RWPE2 (cell line): ENCODE measurements at regions not wholly inside any gene's neighbourhood (a gene's known extent, or its start where the extent isn't known, plus 50 kb on each side); places are given as distances from the start of the nearest gene placed in this dataset.

Experiments
- ATAC-seq: fragments of 200-7000 bp; cut with Tn5 transposase; 3 replicates; pipeline ENCODE4 v1.9.1; 2021; ENCODE audit warnings: low read depth
- DNase-seq: peaks from one replicate; pipeline ENCODE4 v3.0.0-alpha.2; 2020; ENCODE audit warnings: low spot score
- H3K27ac ChIP-seq: fragments of 450-650 bp; 2 replicates; pipeline ENCODE4 v1.5.1; 2017; ENCODE audit warnings: mild to moderate bottlenecking; ENCODE audit not compliant: poor library complexity, severe bottlenecking
- H3K27me3 ChIP-seq: fragments of 250-450 bp; sonication (Bioruptor Pico); 2 replicates; pipeline ENCODE4 v1.5.1; 2021; ENCODE audit warnings: mild to moderate bottlenecking, moderate library complexity; ENCODE audit not compliant: insufficient read depth, poor library complexity, severe bottlenecking
- H3K36me3 ChIP-seq: fragments of 250-450 bp; sonication (Bioruptor Pico); 2 replicates; pipeline ENCODE4 v1.5.1; 2020; ENCODE audit warnings: low read depth, mild to moderate bottlenecking, moderate library complexity
- H3K4me1 ChIP-seq: fragments of 250-450 bp; sonication (Bioruptor Pico); 2 replicates; pipeline ENCODE4 v1.5.1; 2021; ENCODE audit warnings: mild to moderate bottlenecking, moderate library complexity; ENCODE audit not compliant: insufficient read depth, poor library complexity, severe bottlenecking
- H3K4me3 ChIP-seq: fragments of 250-450 bp; sonication (Bioruptor Pico); 2 replicates; pipeline ENCODE4 v1.5.1; 2021; ENCODE audit warnings: mild to moderate bottlenecking, moderate library complexity; ENCODE audit not compliant: severe bottlenecking
- H3K9me3 ChIP-seq: fragments of 250-450 bp; sonication (Bioruptor Pico); 2 replicates; pipeline ENCODE4 v1.5.1; 2021; ENCODE audit warnings: mild to moderate bottlenecking, moderate library complexity; ENCODE audit not compliant: severe bottlenecking
- TF ChIP-seq, protein P1 (sequence below): fragments of 450-650 bp; IDR thresholded peaks from one replicate; pipeline ENCODE4 v1.5.1; 2017; ENCODE audit warnings: mild to moderate bottlenecking, moderate library complexity; ENCODE audit not compliant: poor library complexity, severe bottlenecking

DNA sequence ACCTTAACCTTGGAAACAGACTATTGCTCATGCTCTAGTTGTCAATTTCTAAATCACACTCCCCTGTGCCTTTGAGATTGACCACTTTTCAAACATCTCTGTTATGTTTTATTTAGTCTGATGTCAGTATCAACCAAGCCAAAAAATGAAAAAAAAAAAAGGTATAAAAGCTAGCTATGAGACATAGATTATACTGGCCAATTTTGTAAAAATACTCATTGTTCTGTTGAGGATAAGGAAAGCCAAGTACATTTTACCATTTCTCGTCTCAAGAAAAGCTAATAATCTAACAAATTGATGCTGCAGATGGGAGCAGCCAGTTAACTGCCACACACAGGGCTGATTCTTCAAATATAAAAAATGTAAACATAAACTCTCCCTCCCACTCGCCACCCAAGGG lies 572.6 kb upstream of the KLF12 start:
- DNase-seq = no peak
- Histone ChIP-seq H3K27me3 (no peaks in the 10 kb centered on the region), H3K36me3 (no peaks in the 10 kb centered on the region), H3K4me1 (peaks cover 8% of the 10 kb centered on the region), H3K27ac (no peak overlapping the region), H3K9me3 (no peaks in the 10 kb centered on the region), H3K4me3 (no peak overlapping the region)
- no peak for ATAC-seq
- TF ChIP-seq, protein P1, sequence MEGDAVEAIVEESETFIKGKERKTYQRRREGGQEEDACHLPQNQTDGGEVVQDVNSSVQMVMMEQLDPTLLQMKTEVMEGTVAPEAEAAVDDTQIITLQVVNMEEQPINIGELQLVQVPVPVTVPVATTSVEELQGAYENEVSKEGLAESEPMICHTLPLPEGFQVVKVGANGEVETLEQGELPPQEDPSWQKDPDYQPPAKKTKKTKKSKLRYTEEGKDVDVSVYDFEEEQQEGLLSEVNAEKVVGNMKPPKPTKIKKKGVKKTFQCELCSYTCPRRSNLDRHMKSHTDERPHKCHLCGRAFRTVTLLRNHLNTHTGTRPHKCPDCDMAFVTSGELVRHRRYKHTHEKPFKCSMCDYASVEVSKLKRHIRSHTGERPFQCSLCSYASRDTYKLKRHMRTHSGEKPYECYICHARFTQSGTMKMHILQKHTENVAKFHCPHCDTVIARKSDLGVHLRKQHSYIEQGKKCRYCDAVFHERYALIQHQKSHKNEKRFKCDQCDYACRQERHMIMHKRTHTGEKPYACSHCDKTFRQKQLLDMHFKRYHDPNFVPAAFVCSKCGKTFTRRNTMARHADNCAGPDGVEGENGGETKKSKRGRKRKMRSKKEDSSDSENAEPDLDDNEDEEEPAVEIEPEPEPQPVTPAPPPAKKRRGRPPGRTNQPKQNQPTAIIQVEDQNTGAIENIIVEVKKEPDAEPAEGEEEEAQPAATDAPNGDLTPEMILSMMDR = no peak

DNA sequence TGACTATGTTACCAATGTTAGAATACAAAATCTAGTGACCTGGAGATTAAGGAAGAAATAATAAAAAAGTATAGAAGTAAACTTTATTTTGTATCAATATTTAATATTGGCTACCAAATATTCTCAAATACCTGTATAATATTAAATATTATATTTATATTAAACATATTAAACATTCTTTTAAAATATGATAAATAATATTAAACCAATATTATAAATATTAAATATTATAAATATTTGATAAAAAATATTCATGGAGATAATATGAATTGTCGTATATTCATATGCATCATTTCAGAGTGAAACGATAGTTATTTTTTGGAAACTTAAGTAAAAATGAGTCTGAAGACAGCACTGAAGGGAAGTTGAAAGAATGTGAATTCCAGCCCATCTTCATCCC lies 571.2 kb upstream of the KLF12 start:
- Histone ChIP-seq H3K4me3 (no peak overlapping the region), H3K36me3 (no peaks in the 10 kb centered on the region), H3K27ac (no peak overlapping the region), H3K4me1 (peaks cover 8% of the 10 kb centered on the region), H3K27me3 (no peaks in the 10 kb centered on the region), H3K9me3 (no peaks in the 10 kb centered on the region)
- DNase-seq = no peak
- TF ChIP-seq, protein P1 = no peak
- ATAC-seq = no peak

DNA sequence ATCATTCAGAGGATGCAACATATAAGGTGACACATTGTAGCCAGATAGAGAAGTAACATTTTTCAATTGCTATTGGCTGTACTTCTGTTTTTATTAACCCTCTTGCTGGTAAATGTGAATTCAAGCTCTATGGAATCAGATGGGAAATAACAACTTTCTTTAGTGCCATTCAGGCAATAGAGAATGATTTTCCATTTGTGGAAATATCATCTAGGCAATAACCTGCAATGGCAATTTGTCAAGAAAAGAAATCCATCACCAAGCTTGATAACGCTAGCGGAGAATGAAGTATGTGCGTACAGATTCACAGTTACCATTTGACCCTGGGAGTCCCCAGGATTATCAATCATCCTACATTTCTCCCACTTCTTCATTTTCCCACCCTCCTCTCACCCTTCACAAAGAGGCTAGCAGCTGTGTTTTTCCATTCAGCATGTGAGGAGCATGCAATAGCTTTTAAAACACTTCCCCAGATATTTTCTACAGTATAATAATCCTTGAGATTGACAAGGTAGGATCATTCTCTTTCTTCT lies 569.7 kb upstream of the KLF12 start:
- Histone ChIP-seq H3K27me3 (no peaks in the 10 kb centered on the region), H3K27ac (no peak overlapping the region), H3K36me3 (no peaks in the 10 kb centered on the region), H3K4me1 (no peaks in the 10 kb centered on the region), H3K4me3 (no peak overlapping the region), H3K9me3 (no peaks in the 10 kb centered on the region)
- no peak for DNase-seq
- ATAC-seq = no peak
- TF ChIP-seq, protein P1 = no peak

DNA sequence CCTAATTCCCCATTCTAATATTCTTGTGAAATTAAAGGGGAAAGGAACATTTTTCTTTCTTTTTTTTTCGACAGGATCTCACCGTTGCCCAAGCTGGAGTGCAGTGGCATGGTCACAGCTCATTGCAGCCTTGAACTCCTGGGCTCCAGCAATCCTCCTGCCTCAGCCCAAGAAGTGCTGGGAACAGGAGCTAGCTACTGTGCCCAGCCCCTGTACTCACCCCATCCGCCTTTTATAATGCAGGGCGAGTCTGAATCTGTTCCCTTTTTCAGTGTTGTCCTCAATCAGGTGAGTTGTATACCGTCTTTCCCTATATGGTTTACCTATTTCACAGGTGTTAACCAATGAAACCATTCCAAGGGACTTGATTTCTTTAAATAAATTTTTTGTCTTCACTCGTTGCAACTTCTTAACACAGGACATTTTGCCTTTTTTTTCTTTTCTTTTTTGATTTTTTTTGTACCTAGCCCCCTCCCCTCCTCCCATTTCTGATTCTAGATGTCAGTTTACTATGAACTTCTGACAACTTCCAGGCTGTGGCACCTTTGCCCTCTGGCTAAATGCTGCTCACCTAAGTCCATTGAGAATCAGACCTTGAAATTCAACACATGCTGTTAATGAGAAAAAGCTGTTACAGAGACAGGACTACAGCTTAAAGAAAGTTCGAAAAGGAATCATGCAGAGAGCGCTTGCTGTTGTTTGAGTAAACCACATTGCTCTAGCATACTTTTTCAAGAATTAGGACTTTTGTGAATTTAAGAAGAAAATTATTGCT lies 562.1 kb upstream of the KLF12 start:
- ATAC-seq (no peak), DNase-seq (no peak)
- H3K4me1 ChIP-seq = no peaks in the 10 kb centered on the region
- H3K36me3 ChIP-seq = no peaks in the 10 kb centered on the region
- H3K9me3 ChIP-seq = no peaks in the 10 kb centered on the region
- no peaks in the 10 kb centered on the region for H3K27me3 ChIP-seq
- no peak overlapping the region for H3K27ac ChIP-seq
- TF ChIP-seq, protein P1 = no peak
- no peak overlapping the region for H3K4me3 ChIP-seq
